ENCODE measurements at regions not wholly inside any gene's neighbourhood (a gene's known extent, or its start where the extent isn't known, plus 50 kb on each side); places are given as distances from the start of the nearest gene placed in this dataset.
"Not testable (repeated sequence)": the region's sequence is repeated elsewhere in the genome, so short reads cannot be mapped to it uniquely, and the experiment has no call there.

- H4K20me1 ChIP-seq (ENCODE audit: insufficient read depth, low read length) = no peaks in the 10 kb centered on the region
- no peaks in the 10 kb centered on the region for H3K27me3 ChIP-seq (replicated peaks; ENCODE audit: insufficient read depth, low read length)
- no peak overlapping the region for H3K9ac ChIP-seq (ENCODE audit: low read length)
- no peaks in the 10 kb centered on the region for H3K79me2 ChIP-seq (ENCODE audit: low read length)
- H3K9me3 ChIP-seq (replicated peaks; ENCODE audit: insufficient read depth, low read length) = no peaks in the 10 kb centered on the region
- no peak overlapping the region for H3K27ac ChIP-seq (ENCODE audit: low read length)
- no peak overlapping the region for H3K4me2 ChIP-seq (ENCODE audit: low read depth, low read length)
- no peaks in the 10 kb centered on the region for H3F3A ChIP-seq (ENCODE audit: insufficient read depth, low read length)
- no peaks in the 10 kb centered on the region for H3K36me3 ChIP-seq (replicated peaks; ENCODE audit: insufficient read depth, low read length)
- no peak overlapping the region for H2AFZ ChIP-seq (ENCODE audit: low read length)
- H3K4me3 ChIP-seq (ENCODE audit: low read length) = no peak overlapping the region
- H3K9me2 ChIP-seq (replicated peaks; ENCODE audit: insufficient read depth, low read length) = no peaks in the 10 kb centered on the region
- TF ChIP-seq, protein P1, sequence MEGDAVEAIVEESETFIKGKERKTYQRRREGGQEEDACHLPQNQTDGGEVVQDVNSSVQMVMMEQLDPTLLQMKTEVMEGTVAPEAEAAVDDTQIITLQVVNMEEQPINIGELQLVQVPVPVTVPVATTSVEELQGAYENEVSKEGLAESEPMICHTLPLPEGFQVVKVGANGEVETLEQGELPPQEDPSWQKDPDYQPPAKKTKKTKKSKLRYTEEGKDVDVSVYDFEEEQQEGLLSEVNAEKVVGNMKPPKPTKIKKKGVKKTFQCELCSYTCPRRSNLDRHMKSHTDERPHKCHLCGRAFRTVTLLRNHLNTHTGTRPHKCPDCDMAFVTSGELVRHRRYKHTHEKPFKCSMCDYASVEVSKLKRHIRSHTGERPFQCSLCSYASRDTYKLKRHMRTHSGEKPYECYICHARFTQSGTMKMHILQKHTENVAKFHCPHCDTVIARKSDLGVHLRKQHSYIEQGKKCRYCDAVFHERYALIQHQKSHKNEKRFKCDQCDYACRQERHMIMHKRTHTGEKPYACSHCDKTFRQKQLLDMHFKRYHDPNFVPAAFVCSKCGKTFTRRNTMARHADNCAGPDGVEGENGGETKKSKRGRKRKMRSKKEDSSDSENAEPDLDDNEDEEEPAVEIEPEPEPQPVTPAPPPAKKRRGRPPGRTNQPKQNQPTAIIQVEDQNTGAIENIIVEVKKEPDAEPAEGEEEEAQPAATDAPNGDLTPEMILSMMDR (IDR thresholded peaks at IDR 0.05; ENCODE audit: low read length) = no peak
- TF ChIP-seq EZH2 (optimal IDR thresholded peaks at IDR 0.05; ENCODE audit: low read depth, low read length) = no peak
- TF ChIP-seq EZH2phosphoT487 (IDR thresholded peaks at IDR 0.05; ENCODE audit: low read length) = no peak
- DNase-seq = no peak
- 0 out of 2 replicates have a peak, but pooled peaks cover 4% of the 10 kb centered on the region for H3K4me1 ChIP-seq (ENCODE audit: low read length)
These were observed 645.5 kb downstream of the ANKRD50 start for GRCh38 chr4:124067046-124067445.

- no peaks in the 10 kb centered on the region for H3K79me2 ChIP-seq (ENCODE audit: low read length)
- H4K20me1 ChIP-seq (ENCODE audit: insufficient read depth, low read length) = no peaks in the 10 kb centered on the region
- H3K27ac ChIP-seq (ENCODE audit: low read length) = no peak overlapping the region
- no peak for DNase-seq
- H3K9me3 ChIP-seq (replicated peaks; ENCODE audit: insufficient read depth, low read length) = no peaks in the 10 kb centered on the region
- no peak overlapping the region for H3K4me3 ChIP-seq (ENCODE audit: low read length)
- no peaks in the 10 kb centered on the region for H3K36me3 ChIP-seq (replicated peaks; ENCODE audit: insufficient read depth, low read length)
- no peak for TF ChIP-seq EZH2 (optimal IDR thresholded peaks at IDR 0.05; ENCODE audit: low read depth, low read length)
- TF ChIP-seq, protein P1 (IDR thresholded peaks at IDR 0.05; ENCODE audit: low read length) = no peak
- TF ChIP-seq EZH2phosphoT487 (IDR thresholded peaks at IDR 0.05; ENCODE audit: low read length) = no peak
- H2AFZ ChIP-seq (ENCODE audit: low read length) = no peak overlapping the region
- no peaks in the 10 kb centered on the region for H3K4me1 ChIP-seq (ENCODE audit: low read length)
- no peaks in the 10 kb centered on the region for H3K9me2 ChIP-seq (replicated peaks; ENCODE audit: insufficient read depth, low read length)
- H3F3A ChIP-seq (ENCODE audit: insufficient read depth, low read length) = no peaks in the 10 kb centered on the region
- H3K27me3 ChIP-seq (replicated peaks; ENCODE audit: insufficient read depth, low read length) = no peaks in the 10 kb centered on the region
- no peak overlapping the region for H3K4me2 ChIP-seq (ENCODE audit: low read depth, low read length)
- no peak overlapping the region for H3K9ac ChIP-seq (ENCODE audit: low read length)
These were observed 641.6 kb downstream of the ANKRD50 start for GRCh38 chr4:124070688-124071484.

GRCh38 chr4:124075276-124075675 is 637.3 kb downstream of the ANKRD50 start:
- not testable (repeated sequence) for H3K4me2 ChIP-seq (ENCODE audit: low read depth, low read length); DNase-seq; H3K79me2 ChIP-seq (ENCODE audit: low read length); H3K4me1 ChIP-seq (ENCODE audit: low read length); H3K27me3 ChIP-seq (replicated peaks; ENCODE audit: insufficient read depth, low read length); H3K36me3 ChIP-seq (replicated peaks; ENCODE audit: insufficient read depth, low read length); H4K20me1 ChIP-seq (ENCODE audit: insufficient read depth, low read length); H3K4me3 ChIP-seq (ENCODE audit: low read length); H3K9me2 ChIP-seq (replicated peaks; ENCODE audit: insufficient read depth, low read length); H3K9ac ChIP-seq (ENCODE audit: low read length); H2AFZ ChIP-seq (ENCODE audit: low read length); H3K9me3 ChIP-seq (replicated peaks; ENCODE audit: insufficient read depth, low read length); H3F3A ChIP-seq (ENCODE audit: insufficient read depth, low read length); H3K27ac ChIP-seq (ENCODE audit: low read length)

- no peak overlapping the region for H3K27ac ChIP-seq (ENCODE audit: low read length)
- DNase-seq = no peak
These were observed 633.3 kb downstream of the ANKRD50 start for GRCh38 chr4:124079174-124079780.

More at GRCh38 chr4:124079174-124079780, 633.3 kb downstream of the ANKRD50 start:
- Histone ChIP-seq H3K4me1 (ENCODE audit: low read length) (no peaks in the 10 kb centered on the region), H3K9me2 (replicated peaks; ENCODE audit: insufficient read depth, low read length) (no peaks in the 10 kb centered on the region), H3K9me3 (replicated peaks; ENCODE audit: insufficient read depth, low read length) (no peaks in the 10 kb centered on the region), H3K79me2 (ENCODE audit: low read length) (no peaks in the 10 kb centered on the region), H3K4me3 (ENCODE audit: low read length) (no peak overlapping the region), H3K36me3 (replicated peaks; ENCODE audit: insufficient read depth, low read length) (no peaks in the 10 kb centered on the region), H3K4me2 (ENCODE audit: low read depth, low read length) (no peak overlapping the region), H3K9ac (ENCODE audit: low read length) (no peak overlapping the region), H3K27me3 (replicated peaks; ENCODE audit: insufficient read depth, low read length) (no peaks in the 10 kb centered on the region), H3F3A (ENCODE audit: insufficient read depth, low read length) (no peaks in the 10 kb centered on the region), H2AFZ (ENCODE audit: low read length) (no peak overlapping the region), H4K20me1 (ENCODE audit: insufficient read depth, low read length) (no peaks in the 10 kb centered on the region)
- TF ChIP-seq EZH2phosphoT487 (IDR thresholded peaks at IDR 0.05; ENCODE audit: low read length) (no peak), EZH2 (optimal IDR thresholded peaks at IDR 0.05; ENCODE audit: low read depth, low read length) (no peak)
- TF ChIP-seq, protein P1 (IDR thresholded peaks at IDR 0.05; ENCODE audit: low read length) = no peak

Data from MM.1S (cell line).